ENCODE measurements at regions not wholly inside any gene's neighbourhood (a gene's known extent, or its start where the extent isn't known, plus 50 kb on each side); places are given as distances from the start of the nearest gene placed in this dataset.

DNA sequence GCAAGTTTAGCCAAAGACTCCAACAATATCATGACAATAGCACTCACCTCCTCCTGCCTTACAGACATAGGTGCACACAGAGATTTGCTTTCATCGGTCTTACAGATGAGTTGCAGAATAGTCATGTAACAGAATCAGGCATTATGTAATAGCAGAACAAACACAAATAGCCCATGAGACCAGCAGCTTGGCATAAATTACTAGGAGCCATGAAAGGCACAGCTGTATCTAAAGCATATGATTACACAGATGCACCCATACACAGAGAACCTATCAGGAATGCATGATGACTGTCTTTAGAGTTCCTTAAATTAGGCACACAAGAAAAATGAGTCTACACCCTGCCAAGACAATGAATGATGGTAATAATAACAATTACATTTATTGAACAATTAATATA is 342.0 kb upstream of the XYLT1 start:
- TF ChIP-seq CTCF (IDR thresholded peaks at IDR 0.05), result no peak
- no peaks in the 10 kb centered on the region for H3K36me3 ChIP-seq
- ATAC-seq, result no peak
- no peak overlapping the region for H3K27ac ChIP-seq
- H3K27me3 ChIP-seq (ENCODE audit: low read depth), result no peaks in the 10 kb centered on the region
- peaks cover 6% of the 10 kb centered on the region for H3K9me3 ChIP-seq
- no peak for DNase-seq
- intact Hi-C loops (cut with DNase I), result no loop called here
- no peaks in the 10 kb centered on the region for H3K4me1 ChIP-seq
- H3K4me3 ChIP-seq, result no peak overlapping the region

DNA sequence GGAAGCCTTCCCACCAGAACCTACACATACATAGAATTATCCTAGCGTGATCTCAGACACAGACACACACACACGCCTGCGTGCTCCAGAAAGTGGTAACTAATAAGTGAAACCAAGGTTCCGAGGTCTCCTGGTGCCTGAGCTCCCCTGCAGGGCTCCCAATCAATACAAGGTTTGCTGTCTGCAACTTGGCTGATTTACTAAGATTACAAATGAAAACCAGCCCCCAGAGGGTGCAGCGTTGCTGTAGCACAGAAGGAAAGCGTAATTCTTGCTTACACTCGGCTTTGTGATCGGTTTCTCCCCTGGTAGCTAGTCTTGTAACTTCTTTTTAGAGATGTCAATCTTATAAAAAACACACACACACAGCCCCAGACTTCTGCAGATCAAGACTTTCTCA is 334.1 kb upstream of the XYLT1 start:
- ATAC-seq (no peak), DNase-seq (no peak)
- Histone ChIP-seq H3K9me3 (no peaks in the 10 kb centered on the region), H3K4me1 (no peaks in the 10 kb centered on the region), H3K27ac (no peak overlapping the region), H3K36me3 (no peaks in the 10 kb centered on the region), H3K4me3 (no peak overlapping the region), H3K27me3 (ENCODE audit: low read depth) (no peaks in the 10 kb centered on the region)
- TF ChIP-seq CTCF (IDR thresholded peaks at IDR 0.05), result no peak
- intact Hi-C loops (cut with DNase I), result no loop called here

DNA sequence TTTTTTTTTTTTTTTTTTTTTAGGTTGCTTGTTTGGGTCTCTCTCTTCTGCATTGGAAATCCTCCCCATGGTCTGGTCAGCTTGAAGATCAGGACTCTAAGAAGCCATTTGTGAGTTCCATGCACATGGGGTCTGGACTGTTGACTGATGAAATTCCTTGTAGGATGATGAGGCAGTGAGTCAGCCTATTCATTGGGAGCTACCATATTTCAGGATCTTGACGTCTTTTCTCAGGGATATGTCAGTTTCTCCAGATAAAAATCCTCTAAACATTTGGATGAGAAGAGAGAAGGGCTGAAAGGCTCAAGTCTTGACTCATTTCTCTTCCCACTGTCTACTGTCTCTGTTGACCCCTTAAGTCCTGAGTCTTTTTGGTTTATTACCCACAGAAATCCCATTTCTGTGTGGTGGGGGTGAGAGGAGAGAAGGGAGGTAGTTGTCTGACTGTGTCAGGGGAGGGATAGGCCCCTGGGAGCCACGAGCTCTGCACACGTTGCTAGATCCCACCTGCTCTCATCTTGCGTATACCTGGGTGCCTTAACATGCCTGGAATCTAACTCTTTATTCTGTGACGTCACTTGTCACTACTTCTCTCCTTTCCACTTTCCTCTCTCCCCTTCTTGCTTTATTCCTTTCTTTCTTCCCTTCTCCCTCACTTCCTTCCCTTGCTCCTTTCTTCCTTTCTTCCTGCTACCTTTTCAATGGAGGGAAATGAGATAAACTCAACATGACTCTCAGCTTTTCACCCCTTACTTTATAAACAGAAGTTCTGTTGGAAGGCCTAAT is 333.1 kb upstream of the XYLT1 start:
- no peak for TF ChIP-seq CTCF (IDR thresholded peaks at IDR 0.05)
- H3K27ac ChIP-seq, result no peak overlapping the region
- H3K36me3 ChIP-seq, result no peaks in the 10 kb centered on the region
- intact Hi-C loops (cut with DNase I), result no loop called here
- H3K27me3 ChIP-seq (ENCODE audit: low read depth), result no peaks in the 10 kb centered on the region
- no peaks in the 10 kb centered on the region for H3K9me3 ChIP-seq
- ATAC-seq (no peak), DNase-seq (no peak)
- H3K4me3 ChIP-seq, result no peak overlapping the region
- H3K4me1 ChIP-seq, result no peaks in the 10 kb centered on the region

DNA sequence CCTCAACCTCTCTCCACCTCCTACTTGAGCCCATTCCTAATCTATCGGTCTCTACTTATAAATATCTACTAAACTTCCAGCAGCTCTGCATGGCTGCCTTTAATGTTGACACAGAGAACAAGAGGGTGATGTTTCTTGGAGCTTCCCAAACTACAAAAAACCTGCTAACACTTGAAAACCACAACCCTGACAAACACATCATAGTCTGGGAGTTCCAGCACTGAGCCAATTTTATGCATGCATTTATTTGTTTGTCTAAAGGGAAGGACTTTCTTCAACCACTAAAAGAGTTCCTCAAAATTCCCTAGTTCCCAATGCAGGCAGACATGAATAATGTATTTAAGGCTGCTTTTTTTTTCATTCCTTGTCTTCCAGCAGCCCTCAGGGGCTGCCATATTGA is 331.8 kb upstream of the XYLT1 start:
- no peaks in the 10 kb centered on the region for H3K9me3 ChIP-seq
- H3K4me1 ChIP-seq, result no peaks in the 10 kb centered on the region
- intact Hi-C loops (cut with DNase I), result no loop called here
- no peak overlapping the region for H3K27ac ChIP-seq
- ATAC-seq (no peak), DNase-seq (no peak)
- no peak overlapping the region for H3K4me3 ChIP-seq
- H3K27me3 ChIP-seq (ENCODE audit: low read depth), result no peaks in the 10 kb centered on the region
- H3K36me3 ChIP-seq, result no peaks in the 10 kb centered on the region
- no peak for TF ChIP-seq CTCF (IDR thresholded peaks at IDR 0.05)

- no peak for DNase-seq
- no peak for ATAC-seq
- intact Hi-C loops (cut with DNase I), result no loop called here
- H3K9me3 ChIP-seq, result no peaks in the 10 kb centered on the region
- no peaks in the 10 kb centered on the region for H3K4me1 ChIP-seq
- H3K36me3 ChIP-seq, result no peaks in the 10 kb centered on the region
- no peaks in the 10 kb centered on the region for H3K27me3 ChIP-seq (ENCODE audit: low read depth)
- no peak overlapping the region for H3K27ac ChIP-seq
- TF ChIP-seq CTCF (IDR thresholded peaks at IDR 0.05), result no peak
- no peak overlapping the region for H3K4me3 ChIP-seq
These were observed 330.3 kb upstream of the XYLT1 start for GRCh38 chr16:17801068-17801467.
